HepG2 (cell line): ENCODE measurements at regions not wholly inside any gene's neighbourhood (a gene's known extent, or its start where the extent isn't known, plus 50 kb on each side); places are given as distances from the start of the nearest gene placed in this dataset.

ENCODE experiments used
- ATAC-seq: fragments of 200-7000 bp; cut with Tn5 transposase; 3 replicates; pipeline ENCODE4 v1.9.1; 2020; ENCODE audit warnings: mild to moderate bottlenecking, moderate library complexity
- BruUV-seq: library from RNA; stranded (reverse); fragments of 400-500 nt; replicated peaks from 2 replicates; lab custom pipeline; 2021; lab: Mats Ljungman, UMichigan
- CTCF ChIA-PET: fragments of 300-600 bp; formaldehyde crosslinking; extraction: SDS; loops from one replicate; lab custom pipeline; 2021; ENCODE audit warnings: low total read pairs, inconsistent platforms, low intra/inter-chr PET ratio; lab: Yijun Ruan, JAX
- POLR2A ChIA-PET: fragments of 350-600 bp; sonication (Branson Sonifier 250); formaldehyde crosslinking; loops from one replicate; lab custom pipeline; 2020; ENCODE audit warnings: antibody characterized with exemption, inconsistent platforms; lab: Yijun Ruan, JAX
- DNase-seq: peaks from one replicate; pipeline ENCODE4 v3.0.0-alpha.2; 2015; ENCODE audit warnings: low spot score
- FAIRE-seq: peaks from 3 replicates; lab custom pipeline; 2011; peaks lifted over from hg19 to GRCh38; lab: Jason Lieb, UNC
- H2AFZ ChIP-seq: one replicate; pipeline ENCODE4 v1.6.1; 2011; ENCODE audit warnings: low read length, inconsistent platforms
- H3K27ac ChIP-seq: fragments of 300-600 bp; 3 replicates; pipeline ENCODE4 v1.8.0; 2011; ENCODE audit warnings: mixed run types, mild to moderate bottlenecking, mixed read lengths, low read length, inconsistent platforms; ENCODE audit not compliant: insufficient read depth; ENCODE audit errors: extremely low read length
- H3K27me3 ChIP-seq, 2 experiments: fragments of 200-600 bp in 1 of 2; 2 replicates in 1 of 2; 3 replicates in 1 of 2; pipeline versions ENCODE4 v1.6.0 to v1.8.0; 2011; ENCODE audit warnings: low read length in 2 of 2, mild to moderate bottlenecking in 2 of 2, moderate library complexity in 2 of 2, inconsistent platforms in 1 of 2; ENCODE audit not compliant: insufficient read depth in 2 of 2, control insufficient read depth in 1 of 2
- H3K36me3 ChIP-seq, 2 experiments: fragments of 200-600 bp in 1 of 2; replicated peaks in 1 of 2; 2 replicates in 1 of 2; 3 replicates in 1 of 2; pipeline versions ENCODE4 v1.5.1 to v1.8.0; 2011; ENCODE audit warnings: low read length in 2 of 2, inconsistent platforms in 1 of 2; ENCODE audit not compliant: insufficient read depth in 2 of 2, control insufficient read depth in 1 of 2
- H3K4me1 ChIP-seq: 2 replicates; pipeline ENCODE4 v1.5.1; 2012; ENCODE audit warnings: low read length, inconsistent platforms; ENCODE audit not compliant: insufficient read depth
- H3K4me2 ChIP-seq: 2 replicates; pipeline ENCODE4 v1.6.0; 2011; ENCODE audit warnings: low read depth, low read length, inconsistent platforms
- H3K4me3 ChIP-seq, 3 experiments: fragments of 200-600 bp in 1 of 3; sonication (generic), shearing (Covaris generic) in 1 of 3; replicated peaks in 1 of 3; 2 replicates each; pipeline ENCODE4 v1.5.1; 2011 to 2016; ENCODE audit warnings: low read length in 3 of 3, inconsistent platforms in 2 of 3, low read depth in 2 of 3, mild to moderate bottlenecking in 2 of 3, control low read depth in 1 of 3, mixed read lengths in 1 of 3; ENCODE audit not compliant: insufficient read depth in 1 of 3
- H3K79me2 ChIP-seq: one replicate; pipeline ENCODE4 v1.6.1; 2011; ENCODE audit warnings: low read length, inconsistent platforms; ENCODE audit not compliant: insufficient read depth
- H3K9ac ChIP-seq: 2 replicates; pipeline ENCODE4 v1.6.0; 2011; ENCODE audit warnings: mild to moderate bottlenecking, low read depth, low read length, inconsistent platforms; ENCODE audit not compliant: insufficient read depth
- H3K9me3 ChIP-seq: 2 replicates; pipeline ENCODE4 v1.5.1; 2012; ENCODE audit warnings: mild to moderate bottlenecking, low read length
- H4K20me1 ChIP-seq: 2 replicates; pipeline ENCODE4 v1.6.0; 2011; ENCODE audit warnings: inconsistent platforms, mild to moderate bottlenecking, low read length, moderate library complexity; ENCODE audit not compliant: insufficient read depth
- AHR ChIP-seq: IDR thresholded peaks from 2 replicates; pipeline ENCODE4 v1.6.1; 2018; ENCODE audit warnings: missing genetic modification reagents, missing compliant biosample characterization
- AKAP8 ChIP-seq: sonication (generic); formaldehyde crosslinking; IDR thresholded peaks from 2 replicates; pipeline ENCODE4 v1.5.1; 2020; ENCODE audit warnings: mild to moderate bottlenecking, missing genetic modification reagents
- CBX1 ChIP-seq: IDR thresholded peaks from one replicate; pipeline ENCODE4 v1.6.1; 2016; ENCODE audit warnings: antibody characterized with exemption, low read depth
- CCDC6 ChIP-seq: sonication (generic); formaldehyde crosslinking; IDR thresholded peaks from 2 replicates; pipeline ENCODE4 v1.8.1; 2022; ENCODE audit warnings: mild to moderate bottlenecking, missing genetic modification reagents, moderate library complexity
- ERF ChIP-seq: IDR thresholded peaks from 2 replicates; pipeline ENCODE4 v1.6.1; 2018; ENCODE audit warnings: missing biosample characterization, missing genetic modification reagents
- FOXP1 ChIP-seq, 2 experiments: fragments of 450-650 bp in 1 of 2; IDR thresholded peaks; 2 replicates each; pipeline ENCODE4 v1.6.1; 2017 to 2018; ENCODE audit warnings: antibody characterized with exemption in 1 of 2
- HIVEP1 ChIP-seq: sonication (generic); formaldehyde crosslinking; IDR thresholded peaks from 2 replicates; pipeline ENCODE4 v1.4.0; 2020; ENCODE audit warnings: mild to moderate bottlenecking, missing genetic modification reagents
- RFXAP ChIP-seq: sonication (generic); formaldehyde crosslinking; IDR thresholded peaks from 2 replicates; pipeline ENCODE4 v1.4.0; 2020; ENCODE audit warnings: missing genetic modification reagents, borderline replicate concordance
- SRSF9 ChIP-seq: fragments of 200-400 bp; formaldehyde crosslinking; IDR thresholded peaks from 2 replicates; pipeline ENCODE4 v1.6.1; 2018; ENCODE audit warnings: borderline replicate concordance, mild to moderate bottlenecking, low read depth, low read length; ENCODE audit not compliant: insufficient read depth, poor library complexity, severe bottlenecking
- TBX3 ChIP-seq: fragments of 450-650 bp; IDR thresholded peaks from 2 replicates; pipeline ENCODE4 v1.6.1; 2017; ENCODE audit warnings: antibody characterized with exemption, mild to moderate bottlenecking, inconsistent platforms, borderline replicate concordance
- ZFX ChIP-seq: sonication (generic); formaldehyde crosslinking; IDR thresholded peaks from 2 replicates; pipeline ENCODE4 v1.4.0; 2020; ENCODE audit warnings: mild to moderate bottlenecking, low read depth, missing genetic modification reagents, moderate library complexity
- ZNF143 ChIP-seq: sonication (generic); formaldehyde crosslinking; IDR thresholded peaks from 2 replicates; pipeline ENCODE4 v1.4.0; 2020; ENCODE audit warnings: missing genetic modification reagents
- ZNF180 ChIP-seq: sonication (generic); formaldehyde crosslinking; IDR thresholded peaks from 2 replicates; pipeline ENCODE4 v1.4.0; 2020; ENCODE audit warnings: low read depth, missing genetic modification reagents, borderline replicate concordance
- ZNF292 ChIP-seq: sonication (generic); formaldehyde crosslinking; IDR thresholded peaks from 2 replicates; pipeline ENCODE4 v1.8.1; 2022; ENCODE audit warnings: mild to moderate bottlenecking, low read depth, missing genetic modification reagents, borderline replicate concordance
- ZNF614 ChIP-seq: IDR thresholded peaks from 2 replicates; pipeline ENCODE4 v1.6.1; 2018; ENCODE audit warnings: missing biosample characterization, missing genetic modification reagents, inconsistent platforms, borderline replicate concordance
- ZSCAN29 ChIP-seq: sonication (generic); formaldehyde crosslinking; conservative IDR thresholded peaks from 2 replicates; pipeline ENCODE4 v1.4.0; 2020; ENCODE audit warnings: mild to moderate bottlenecking, missing genetic modification reagents
- WGBS: methylation state at CpG from one replicate; pipeline ENCODE4 v1.1.6; 2017; ENCODE audit warnings: low lambda C conversion rate; 5-methylcytosine and 5-hydroxymethylcytosine counted together
- in situ Hi-C: cut with HindIII; loops from 2 replicates; pipeline ENCODE4 v1.10.0; 2017; ENCODE audit warnings: low pct_unique_long_range_greater_than_20kb; ENCODE audit not compliant: extremely low pct_ligation_motif_present
- intact Hi-C: fragments of 100-400 bp; cut with micrococcal nuclease; formaldehyde crosslinking; loops from one replicate; pipeline ENCODE4 v1.10.0; 2022; ENCODE audit not compliant: unreplicated experiment
- TF ChIP-seq, protein P1 (sequence below): sonication (generic); formaldehyde crosslinking; IDR thresholded peaks from 2 replicates; pipeline ENCODE4 v1.8.1; 2023; ENCODE audit warnings: mild to moderate bottlenecking, inconsistent platforms, moderate library complexity, missing genetic modification reagents, borderline replicate concordance
- TF ChIP-seq, protein P2 (sequence below): IDR thresholded peaks from 2 replicates; pipeline ENCODE4 v1.6.1; 2012; ENCODE audit warnings: inconsistent platforms
- TF ChIP-seq, protein P3 (sequence below): sonication (generic); formaldehyde crosslinking; IDR thresholded peaks from 2 replicates; pipeline ENCODE4 v1.4.0; 2020; ENCODE audit warnings: missing genetic modification reagents, borderline replicate concordance
- TF ChIP-seq, protein P4 (sequence below): sonication (generic); formaldehyde crosslinking; IDR thresholded peaks from 2 replicates; pipeline ENCODE4 v1.5.0; 2020; ENCODE audit warnings: missing genetic modification reagents, mild to moderate bottlenecking, borderline replicate concordance

DNA sequence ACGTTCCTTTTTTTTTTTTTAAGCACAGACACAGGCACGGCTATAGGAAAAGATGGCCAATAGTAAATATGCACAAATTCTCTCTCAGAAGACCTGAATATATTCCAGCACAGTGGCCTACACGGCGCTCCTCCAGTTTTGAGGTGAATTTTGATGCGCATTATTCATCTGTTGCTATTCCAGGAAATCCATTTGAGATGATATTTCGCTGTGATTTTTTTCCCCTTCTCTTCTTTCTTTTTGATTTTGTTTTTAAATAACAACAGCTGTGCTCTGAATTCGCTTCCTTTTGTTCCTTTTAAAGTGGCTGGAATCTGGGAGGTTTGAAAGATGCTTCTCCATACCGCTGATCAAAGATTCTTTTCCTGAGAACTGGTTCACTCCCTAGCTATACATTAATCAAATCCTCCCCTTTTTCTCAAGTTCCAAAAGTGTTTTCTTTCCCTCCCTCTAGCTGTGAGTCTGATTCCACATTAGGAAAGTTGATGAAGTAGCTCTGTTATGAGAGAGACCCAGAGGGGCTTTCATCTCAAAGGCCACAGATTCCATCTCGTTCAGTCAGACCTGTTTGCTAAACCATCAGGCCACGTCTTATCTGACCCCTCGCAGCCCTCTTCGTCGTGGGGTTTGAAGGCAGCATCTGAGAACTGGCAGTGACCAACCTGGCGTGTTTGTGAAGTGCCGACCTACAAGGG, 602.7 kb upstream of the NRP1 start:
- no peak overlapping the region for H3K4me2 ChIP-seq
- no TSS peak for BruUV-seq
- intact Hi-C loops = loop anchor here (10.0 kb wide), 2 partner anchors 62 to 102 kb away; no protein-coding TSS in a partner anchor
- 23% methylated on average over 15 of the region's 15 CpGs for WGBS
- no peaks in the 10 kb centered on the region for H3K79me2 ChIP-seq
- H3K9me3 ChIP-seq = no peaks in the 10 kb centered on the region
- no peak overlapping the region for H3K27ac ChIP-seq
- no peak overlapping the region for H3K9ac ChIP-seq
- ATAC-seq (no peak), FAIRE-seq (no peak), DNase-seq (no peak)
- H3K4me3 ChIP-seq = no peak overlapping the region
- ChIA-PET CTCF (no interaction called here), POLR2A (no interaction called here)
- no peaks in the 10 kb centered on the region for H3K27me3 ChIP-seq
- H3K36me3 ChIP-seq = no peaks in the 10 kb centered on the region
- no peak overlapping the region for H2AFZ ChIP-seq
- no peaks in the 10 kb centered on the region for H4K20me1 ChIP-seq
- TF ChIP-seq FOXP1 (IDR thresholded peaks at IDR 0.05) = no peak
- TF ChIP-seq FOXP1 (CRISPR knock-in tag; IDR thresholded peaks at IDR 0.05) = no peak
- TF ChIP-seq, protein P1, sequence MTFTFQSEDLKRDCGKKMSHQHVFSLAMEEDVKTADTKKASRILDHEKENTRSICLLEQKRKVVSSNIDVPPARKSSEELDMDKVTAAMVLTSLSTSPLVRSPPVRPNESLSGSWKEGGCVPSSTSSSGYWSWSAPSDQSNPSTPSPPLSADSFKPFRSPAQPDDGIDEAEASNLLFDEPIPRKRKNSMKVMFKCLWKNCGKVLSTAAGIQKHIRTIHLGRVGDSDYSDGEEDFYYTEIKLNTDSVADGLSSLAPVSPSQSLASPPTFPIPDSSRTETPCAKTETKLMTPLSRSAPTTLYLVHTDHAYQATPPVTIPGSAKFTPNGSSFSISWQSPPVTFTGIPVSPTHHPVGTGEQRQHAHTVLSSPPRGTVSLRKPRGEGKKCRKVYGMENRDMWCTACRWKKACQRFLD (CRISPR knock-in tag) = no peak
- no peak for TF ChIP-seq AKAP8 (CRISPR knock-in tag)
- TF ChIP-seq ZSCAN29 (CRISPR knock-in tag) = no peak
- no peak for TF ChIP-seq ZNF292
- no peak for TF ChIP-seq SRSF9
- no peak for TF ChIP-seq AHR (CRISPR knock-in tag)
- TF ChIP-seq, protein P2, sequence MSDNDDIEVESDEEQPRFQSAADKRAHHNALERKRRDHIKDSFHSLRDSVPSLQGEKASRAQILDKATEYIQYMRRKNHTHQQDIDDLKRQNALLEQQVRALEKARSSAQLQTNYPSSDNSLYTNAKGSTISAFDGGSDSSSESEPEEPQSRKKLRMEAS = no peak
- TF ChIP-seq ERF = no peak
- TF ChIP-seq, protein P3, sequence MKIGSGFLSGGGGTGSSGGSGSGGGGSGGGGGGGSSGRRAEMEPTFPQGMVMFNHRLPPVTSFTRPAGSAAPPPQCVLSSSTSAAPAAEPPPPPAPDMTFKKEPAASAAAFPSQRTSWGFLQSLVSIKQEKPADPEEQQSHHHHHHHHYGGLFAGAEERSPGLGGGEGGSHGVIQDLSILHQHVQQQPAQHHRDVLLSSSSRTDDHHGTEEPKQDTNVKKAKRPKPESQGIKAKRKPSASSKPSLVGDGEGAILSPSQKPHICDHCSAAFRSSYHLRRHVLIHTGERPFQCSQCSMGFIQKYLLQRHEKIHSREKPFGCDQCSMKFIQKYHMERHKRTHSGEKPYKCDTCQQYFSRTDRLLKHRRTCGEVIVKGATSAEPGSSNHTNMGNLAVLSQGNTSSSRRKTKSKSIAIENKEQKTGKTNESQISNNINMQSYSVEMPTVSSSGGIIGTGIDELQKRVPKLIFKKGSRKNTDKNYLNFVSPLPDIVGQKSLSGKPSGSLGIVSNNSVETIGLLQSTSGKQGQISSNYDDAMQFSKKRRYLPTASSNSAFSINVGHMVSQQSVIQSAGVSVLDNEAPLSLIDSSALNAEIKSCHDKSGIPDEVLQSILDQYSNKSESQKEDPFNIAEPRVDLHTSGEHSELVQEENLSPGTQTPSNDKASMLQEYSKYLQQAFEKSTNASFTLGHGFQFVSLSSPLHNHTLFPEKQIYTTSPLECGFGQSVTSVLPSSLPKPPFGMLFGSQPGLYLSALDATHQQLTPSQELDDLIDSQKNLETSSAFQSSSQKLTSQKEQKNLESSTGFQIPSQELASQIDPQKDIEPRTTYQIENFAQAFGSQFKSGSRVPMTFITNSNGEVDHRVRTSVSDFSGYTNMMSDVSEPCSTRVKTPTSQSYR = no peak
- TF ChIP-seq CCDC6 (CRISPR knock-in tag) = no peak
- TF ChIP-seq CBX1 = no peak
- no peak for TF ChIP-seq RFXAP (CRISPR knock-in tag)
- TF ChIP-seq, protein P4, sequence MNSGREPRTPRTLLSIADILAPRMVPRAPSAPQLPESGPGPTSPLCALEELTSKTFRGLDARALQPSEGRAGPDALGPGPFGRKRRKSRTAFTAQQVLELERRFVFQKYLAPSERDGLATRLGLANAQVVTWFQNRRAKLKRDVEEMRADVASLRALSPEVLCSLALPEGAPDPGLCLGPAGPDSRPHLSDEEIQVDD = no peak
- no peak for TF ChIP-seq TBX3
- no peak for TF ChIP-seq HIVEP1 (CRISPR knock-in tag)
- no peak for TF ChIP-seq ZNF143 (CRISPR knock-in tag)
- TF ChIP-seq ZFX (CRISPR knock-in tag) = no peak
- no peak for TF ChIP-seq ZNF614 (CRISPR knock-in tag)
- no peak for TF ChIP-seq ZNF180 (CRISPR knock-in tag)
- in situ Hi-C loops = no loop called here
- H3K4me1 ChIP-seq = peaks cover 8% of the 10 kb centered on the region
